NCI-H748 (cell line): ENCODE measurements at regions not wholly inside any gene's neighbourhood (a gene's known extent, or its start where the extent isn't known, plus 50 kb on each side); places are given as distances from the start of the nearest gene placed in this dataset.
"Not testable (repeated sequence)": the region's sequence is repeated elsewhere in the genome, so short reads cannot be mapped to it uniquely, and the experiment has no call there.

Source experiments
- DNase-seq: peaks from one replicate; lab custom pipeline; 2025; ENCODE audit not compliant: unreplicated experiment; lab: John Stamatoyannopoulos, UW

DNA sequence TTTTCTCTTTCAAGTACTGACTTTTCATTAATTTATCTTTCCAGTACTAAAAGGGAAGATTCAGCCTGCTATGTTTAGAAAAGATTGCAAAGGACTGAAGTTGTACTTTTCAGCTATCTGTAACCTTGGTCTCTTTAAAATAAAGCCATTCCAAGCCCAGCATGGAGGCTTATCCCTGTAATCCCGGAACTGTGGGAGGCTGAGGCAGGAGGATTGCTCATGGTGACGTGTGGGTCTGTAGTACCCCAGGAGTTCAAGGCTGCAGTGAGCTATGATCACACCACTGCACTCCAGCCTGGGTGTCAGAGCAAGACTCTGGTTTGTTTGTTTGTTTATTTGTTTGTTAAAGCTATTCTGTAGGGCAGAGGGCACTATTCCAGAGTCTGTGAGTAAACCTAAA is 50.6 kb upstream of the TMEM170B start:
- DNase-seq = no peak

DNA sequence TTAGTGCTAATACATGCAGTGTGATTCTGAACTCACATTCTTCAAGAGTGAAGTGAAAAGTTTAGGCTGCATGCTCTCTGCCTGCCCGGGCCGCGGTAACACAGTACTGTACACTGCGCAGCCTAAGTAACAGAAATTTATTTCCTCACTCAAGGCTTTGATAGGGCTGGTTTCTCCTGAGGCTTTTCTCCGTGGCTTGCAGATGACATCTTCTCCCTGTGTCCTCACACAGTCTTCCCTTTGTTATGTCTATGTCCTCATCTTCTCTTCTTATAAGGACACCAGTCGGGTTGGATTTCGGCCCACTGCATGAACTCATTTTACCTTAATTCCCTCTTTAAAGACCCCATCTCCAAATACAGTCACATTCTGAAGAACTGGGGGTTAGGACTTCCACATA is 51.1 kb upstream of the TMEM170B start:
- DNase-seq = no peak

DNA sequence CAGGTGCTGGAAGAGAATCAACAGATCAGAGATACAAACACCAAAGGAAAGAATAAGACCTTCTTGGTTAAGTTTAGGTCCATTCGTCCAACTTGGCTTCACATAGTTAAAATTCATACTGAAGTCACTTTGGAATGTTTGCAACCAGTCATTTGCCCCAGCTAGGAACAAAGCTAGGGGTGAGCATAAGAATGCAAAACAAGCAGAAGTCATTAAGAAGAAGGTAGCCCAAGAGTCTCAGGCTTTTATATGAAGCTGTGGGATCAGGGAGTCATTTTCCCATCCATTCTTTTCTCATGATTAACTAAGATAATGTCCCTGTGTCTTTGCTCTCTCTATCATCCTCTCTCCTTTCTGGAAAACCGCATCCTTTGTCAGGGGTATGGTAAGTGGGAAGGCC is 51.5 kb upstream of the TMEM170B start:
- DNase-seq = no peak

DNA sequence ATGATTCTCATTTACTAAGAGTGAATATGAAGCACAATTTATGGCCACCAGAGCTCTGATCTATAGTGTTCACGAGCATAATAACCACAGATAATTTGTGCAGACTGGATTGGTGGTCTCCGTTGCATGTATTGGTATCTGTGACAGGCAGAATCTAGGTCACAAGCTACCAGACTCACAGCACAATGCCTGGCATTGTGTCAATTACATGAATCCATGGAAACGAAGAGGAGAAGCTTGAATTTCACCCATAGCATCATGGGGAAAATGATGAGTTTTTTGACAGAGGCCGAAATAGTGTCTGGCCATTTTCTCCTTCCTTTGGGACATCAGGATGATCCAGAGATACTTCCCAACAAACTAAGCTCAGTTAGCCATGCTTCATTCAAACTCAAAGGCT is 52.3 kb upstream of the TMEM170B start:
- no peak for DNase-seq

DNA sequence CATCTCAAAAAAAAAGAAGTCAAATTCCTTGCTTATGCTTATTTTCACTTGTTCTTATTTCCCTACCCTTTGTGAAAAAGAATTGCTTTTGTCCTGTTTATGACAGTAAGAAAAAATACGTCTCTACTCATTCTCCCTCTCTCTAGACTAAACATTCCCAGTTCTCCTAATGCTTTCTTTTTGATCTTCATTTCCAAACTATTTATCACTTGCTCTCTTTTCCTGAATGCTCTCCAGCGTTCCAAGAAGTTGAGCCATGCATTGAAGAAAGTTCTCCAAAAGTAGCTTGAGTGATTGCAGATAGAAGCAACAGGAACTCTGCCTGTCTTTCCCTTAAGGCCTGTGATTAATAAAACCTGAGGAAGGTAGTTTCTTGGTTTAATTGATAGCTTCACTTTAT is 53.1 kb upstream of the TMEM170B start:
- no peak for DNase-seq

DNA sequence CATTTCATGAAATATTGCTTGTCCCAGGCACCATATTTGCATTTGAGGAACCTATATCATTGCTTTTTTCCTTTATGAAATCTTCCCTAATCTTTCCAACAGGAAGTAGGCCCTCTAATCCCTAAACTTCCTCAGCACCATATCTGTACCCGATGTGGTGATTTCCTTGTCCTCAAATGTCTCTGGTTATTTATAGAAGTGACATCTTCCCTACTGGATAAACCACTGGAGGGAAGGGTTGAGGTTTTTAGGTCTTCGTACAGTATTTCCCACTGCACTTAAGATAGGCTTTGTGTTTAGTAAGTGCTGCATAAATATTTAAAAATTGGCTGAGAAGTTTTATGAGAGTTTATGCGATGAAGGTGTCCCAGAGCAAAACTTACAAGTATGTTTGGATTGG is 54.9 kb upstream of the TMEM170B start:
- no peak for DNase-seq

DNA sequence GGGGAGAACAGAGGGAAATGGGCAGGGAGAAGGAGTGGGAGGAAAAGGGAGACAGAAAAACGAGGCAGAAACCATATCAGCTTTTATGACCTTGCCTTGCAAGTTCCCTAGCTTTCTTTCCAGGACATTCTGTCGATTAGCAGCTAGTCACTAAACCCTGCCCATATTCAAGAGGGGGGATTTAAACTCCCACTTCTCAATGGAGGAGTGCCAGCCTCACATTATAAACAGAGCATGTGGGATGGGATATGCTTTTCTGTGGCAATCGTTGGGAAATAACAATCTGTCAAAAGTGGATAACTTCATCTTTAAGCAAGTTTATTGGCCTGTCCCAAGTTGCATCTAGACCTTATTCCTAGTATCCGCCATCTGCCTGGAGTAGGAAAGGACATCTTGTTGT is 57.0 kb upstream of the TMEM170B start:
- no peak for DNase-seq

DNA sequence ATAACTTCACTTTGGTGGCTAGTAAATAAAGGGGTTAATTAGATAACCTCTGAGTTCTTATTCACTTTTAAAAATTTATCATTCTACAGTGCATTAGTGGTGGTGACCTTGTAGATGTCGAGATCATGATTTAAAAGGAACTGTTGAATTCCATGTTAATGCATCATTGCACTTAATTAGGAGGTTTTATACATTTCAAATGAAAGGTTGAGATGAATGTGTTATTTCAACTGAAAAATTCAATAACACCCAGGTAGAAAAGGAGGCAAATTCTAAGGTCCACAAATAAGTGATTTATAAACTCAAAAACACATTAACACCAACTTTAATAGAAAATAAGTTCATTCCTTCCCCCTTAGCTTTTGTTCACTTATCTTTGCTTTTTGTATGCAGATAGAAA is 58.3 kb upstream of the TMEM170B start:
- DNase-seq = no peak

DNA sequence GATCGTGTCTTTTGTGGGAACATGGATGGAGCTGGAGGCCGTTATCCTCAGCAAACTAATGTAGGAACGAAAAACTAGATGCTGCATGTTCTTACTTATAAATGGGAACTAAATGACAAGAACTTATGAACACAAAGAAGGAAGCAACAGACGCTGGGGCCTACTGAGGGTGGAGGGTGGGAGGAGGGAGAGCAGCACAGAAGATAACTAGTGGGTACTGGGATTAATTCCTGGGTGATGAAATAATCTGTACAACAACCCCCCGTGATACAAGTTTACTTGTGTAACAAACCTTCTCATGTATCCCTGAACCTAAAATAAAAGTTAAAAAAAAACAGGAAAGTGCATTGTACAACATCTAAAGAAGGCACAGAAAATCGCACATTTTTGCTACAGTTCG is 59.0 kb upstream of the TMEM170B start:
- no peak for DNase-seq

DNA sequence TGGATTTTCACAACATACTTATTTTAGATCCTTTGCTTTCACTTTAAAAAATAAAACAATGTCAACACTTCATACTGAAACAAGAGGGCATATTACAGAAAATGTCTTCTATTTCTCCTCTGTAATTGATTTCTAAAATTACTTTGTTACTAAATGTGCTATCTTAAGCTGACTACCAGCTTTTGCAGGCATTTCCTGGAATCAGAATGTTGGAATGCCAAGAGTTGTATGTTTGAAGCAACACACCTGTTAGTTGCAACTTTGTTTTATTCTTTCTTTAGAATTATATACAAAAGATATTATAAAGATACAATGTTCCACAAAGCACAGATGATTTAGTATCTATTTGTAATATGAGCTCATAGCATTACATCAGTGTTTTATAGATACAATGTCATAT is 62.5 kb upstream of the TMEM170B start:
- DNase-seq = no peak

DNA sequence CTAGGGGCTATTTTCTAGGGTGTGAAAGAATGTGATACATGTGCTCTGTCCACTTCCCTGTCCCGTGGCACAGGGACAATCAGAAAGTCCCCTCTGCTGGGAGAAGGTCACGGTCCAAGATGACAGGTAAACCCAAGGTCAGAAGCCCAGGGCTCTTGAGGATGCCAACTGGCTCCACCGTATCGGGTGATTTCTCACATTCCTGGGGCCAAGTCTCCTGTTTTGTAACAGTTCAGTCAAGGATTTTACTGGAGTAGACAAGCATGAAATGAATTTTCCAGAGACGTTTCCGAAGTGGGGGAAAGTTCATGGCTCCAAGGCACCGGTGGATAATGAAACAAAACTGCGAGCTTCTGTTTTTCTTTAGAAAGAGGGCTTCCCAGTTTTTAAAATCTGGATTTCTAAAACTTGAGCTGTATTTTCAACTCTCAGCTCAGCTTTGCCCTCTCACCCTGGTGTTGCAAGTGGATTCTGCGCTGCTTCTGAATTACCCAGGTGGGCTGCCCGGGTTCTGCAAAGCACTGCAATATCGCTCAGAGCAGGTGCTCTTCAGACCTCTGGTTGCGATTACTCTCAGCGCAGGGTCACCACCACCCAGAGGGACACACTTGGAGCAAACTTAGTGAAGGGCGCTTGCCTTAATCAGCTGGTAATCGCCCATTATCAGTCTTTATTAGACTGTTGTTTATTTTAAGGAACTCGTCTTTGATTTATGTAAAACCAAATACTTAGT is 64.4 kb upstream of the TMEM170B start:
- DNase-seq = no peak

DNA sequence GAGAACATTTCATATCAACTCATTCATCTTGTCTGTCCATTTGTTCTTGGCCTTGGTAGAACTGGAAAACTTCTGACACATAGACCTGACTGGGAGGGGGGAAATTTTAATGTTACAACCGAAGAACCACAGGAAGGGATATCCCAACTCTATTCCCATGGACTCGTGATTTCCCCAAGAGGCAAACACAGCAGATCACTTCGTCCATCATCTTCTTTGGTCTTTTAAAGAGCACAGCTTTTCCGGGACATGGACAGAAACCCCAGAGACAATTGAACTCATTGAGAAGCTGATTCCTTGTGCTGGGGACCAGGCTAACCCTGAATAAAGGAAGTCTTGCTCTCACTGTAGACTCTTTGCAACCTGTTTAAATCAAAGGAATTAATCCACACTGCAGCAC is 66.3 kb upstream of the TMEM170B start:
- no peak for DNase-seq

DNA sequence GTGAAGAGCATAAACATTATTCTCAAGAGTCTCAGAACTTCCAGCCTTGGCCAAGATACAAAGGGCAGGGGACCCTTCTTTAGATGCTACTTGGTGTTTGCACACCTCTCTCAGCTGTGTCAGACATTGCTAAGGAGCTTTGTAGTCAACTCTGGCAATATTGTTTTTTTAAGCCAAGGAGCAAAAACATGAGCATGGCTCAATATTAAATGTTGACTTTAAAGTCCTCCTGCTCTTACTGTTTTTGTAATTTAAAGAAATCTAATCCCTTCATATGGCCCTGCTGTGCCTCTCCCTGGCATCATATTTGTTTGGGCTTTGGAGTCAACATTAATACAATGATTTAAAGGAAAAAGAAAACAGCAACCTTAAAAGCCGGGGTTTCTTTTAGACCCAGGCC is 67.9 kb upstream of the TMEM170B start:
- no peak for DNase-seq

DNA sequence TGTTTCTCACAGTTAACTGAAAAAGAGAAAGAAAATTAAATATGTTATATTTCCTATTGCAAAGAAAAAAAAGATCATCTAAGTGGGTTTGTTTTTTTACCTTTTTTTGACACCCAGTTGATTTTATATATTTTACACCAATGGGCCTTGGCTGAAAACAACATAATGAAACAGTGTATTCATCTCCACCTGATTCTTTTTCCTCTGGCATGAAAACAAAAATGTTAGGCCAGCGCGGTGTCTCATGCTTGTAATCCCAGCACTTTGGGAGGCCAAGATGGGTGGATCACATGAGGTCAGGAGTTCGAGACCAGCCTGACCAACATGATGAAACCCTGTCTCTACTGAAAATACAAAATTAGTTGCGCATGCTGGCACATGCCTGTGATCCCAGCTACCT is 69.3 kb upstream of the TMEM170B start:
- not testable (repeated sequence) for DNase-seq

DNA sequence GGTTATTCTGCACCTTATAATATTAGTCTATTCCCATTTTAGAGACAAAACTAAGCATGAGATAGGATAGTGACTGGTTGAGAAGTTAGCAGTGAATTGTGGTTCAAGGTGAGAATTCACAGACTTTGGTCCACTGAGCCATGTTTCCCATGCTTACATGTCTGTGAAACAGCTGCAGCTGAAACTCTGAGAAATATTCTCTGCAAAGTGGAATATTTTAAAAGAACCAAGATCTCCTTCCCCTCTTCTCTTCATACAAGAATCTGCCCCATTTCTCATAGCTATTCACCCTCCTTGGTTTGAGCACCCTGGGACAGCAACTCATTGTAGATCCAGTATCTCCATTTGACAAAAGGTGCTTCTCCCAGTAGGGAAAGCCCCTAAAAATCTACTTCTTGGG is 70.2 kb upstream of the TMEM170B start:
- DNase-seq = no peak

DNA sequence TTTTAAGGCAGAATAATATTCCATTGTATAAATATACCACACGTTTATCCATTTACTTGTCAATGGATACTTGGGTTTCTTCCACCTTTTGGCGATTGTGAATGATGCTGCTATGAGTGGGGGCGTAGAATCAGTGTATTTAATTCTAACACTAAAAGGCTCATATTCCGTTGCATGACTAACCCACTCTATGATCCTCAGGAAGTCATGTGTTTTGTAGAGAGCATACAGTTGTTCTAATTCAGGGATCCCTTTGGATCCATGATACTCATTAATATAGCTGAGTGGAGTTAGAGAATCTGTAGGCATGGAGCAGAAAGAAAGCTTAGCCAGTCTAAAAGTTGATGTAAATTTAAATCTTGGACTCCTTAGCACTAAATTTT is 74.2 kb upstream of the TMEM170B start:
- no peak for DNase-seq

DNA sequence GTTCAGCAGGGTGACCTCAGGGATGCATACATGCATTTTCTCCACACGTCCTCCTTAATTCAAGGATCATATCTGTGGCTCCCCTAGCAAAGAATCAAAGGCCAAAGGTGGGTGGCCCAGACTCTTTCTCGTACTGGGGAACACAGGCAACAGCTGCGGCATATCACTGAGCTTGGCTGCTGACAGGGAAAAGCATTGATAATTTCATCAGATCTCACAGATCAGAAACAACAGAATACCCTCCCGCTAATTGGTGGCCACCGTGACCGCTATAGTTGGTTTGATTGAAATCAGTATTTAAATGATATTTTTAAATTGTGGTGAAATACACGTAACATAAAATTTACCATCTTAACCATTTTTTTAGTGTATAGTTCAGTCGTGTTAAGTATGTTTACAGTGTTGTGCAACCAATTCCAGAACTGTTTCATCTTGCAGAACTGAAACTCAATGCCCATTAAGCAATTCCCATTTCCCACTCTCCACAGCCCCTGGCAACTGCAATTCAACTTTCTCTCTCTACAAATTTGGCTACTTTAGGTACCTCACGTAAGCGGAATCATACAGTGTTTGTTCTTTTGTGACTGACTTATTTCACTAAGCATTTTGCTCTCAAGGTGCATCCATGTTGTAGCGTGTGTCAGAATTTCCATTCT is 74.7 kb upstream of the TMEM170B start:
- no peak for DNase-seq

DNA sequence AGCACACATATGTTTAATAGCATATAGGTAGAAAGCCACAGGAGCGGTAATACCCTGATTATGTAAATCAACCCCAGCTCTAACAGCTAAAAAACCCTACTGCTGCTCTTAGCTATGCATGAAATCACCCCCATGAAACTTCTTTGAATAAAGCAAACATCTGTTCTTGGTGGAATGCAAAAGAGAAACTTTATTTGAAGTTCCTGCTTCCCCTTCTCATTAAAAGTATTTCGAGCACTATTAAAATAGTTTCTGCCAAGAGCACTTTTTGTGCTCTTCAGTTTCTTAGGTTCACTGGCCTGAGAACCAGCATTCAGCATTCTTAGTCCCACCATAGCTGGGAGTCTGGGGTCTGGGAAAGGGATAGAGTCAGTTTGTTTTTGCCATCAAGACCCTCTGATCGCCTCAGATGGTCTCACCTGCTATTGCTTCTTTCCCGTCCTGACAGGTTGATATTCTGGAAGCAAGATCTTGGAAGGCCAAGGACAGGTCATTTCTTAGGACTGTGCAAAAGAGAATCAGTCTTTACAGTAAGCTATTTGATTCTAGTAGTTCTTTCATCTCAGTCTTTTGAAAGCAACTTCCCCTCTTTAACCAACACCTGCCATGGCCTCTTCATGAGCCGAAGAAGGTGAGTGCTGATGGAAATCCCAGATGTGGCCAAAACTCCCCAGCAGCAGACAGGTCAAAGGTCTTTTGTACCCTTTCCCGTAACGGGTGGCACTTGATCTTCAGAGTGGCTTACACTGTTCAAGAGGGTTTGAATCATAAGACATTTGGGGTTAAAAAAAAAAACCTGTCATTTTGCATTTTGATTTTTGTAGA is 76.5 kb upstream of the TMEM170B start:
- DNase-seq = no peak

DNA sequence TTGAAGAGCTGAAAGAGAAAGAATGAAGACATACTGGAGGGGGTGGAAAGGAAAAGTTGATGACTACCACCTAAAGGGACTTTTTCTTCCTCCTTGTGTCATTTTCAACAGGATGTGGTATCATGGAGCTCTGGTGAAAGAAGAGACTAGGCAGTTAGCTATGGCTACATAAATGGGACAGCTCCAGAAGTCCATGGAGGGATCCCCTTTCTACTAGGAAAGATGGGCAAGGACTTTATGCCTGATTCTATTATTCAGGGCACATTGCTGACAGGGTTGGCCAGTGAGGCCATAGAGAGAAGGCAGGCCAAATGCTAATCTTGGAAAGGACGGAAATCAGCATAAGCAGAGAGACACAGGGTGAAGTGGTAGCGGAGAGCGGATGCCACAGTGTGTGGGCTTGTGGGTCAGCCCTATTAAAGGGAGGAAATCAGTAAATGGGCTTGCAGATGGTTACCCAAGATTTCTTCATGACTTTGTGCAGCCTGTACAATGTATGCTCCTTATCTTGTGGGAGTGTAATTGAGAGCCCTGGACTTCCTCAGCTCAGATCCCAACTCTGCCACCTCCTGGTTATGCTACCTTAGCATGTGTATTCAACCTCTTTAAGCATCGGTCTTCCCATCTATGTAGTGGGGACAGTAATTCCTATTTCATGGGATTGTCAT is 77.4 kb upstream of the TMEM170B start:
- peak; percentile 24 for DNase-seq

DNA sequence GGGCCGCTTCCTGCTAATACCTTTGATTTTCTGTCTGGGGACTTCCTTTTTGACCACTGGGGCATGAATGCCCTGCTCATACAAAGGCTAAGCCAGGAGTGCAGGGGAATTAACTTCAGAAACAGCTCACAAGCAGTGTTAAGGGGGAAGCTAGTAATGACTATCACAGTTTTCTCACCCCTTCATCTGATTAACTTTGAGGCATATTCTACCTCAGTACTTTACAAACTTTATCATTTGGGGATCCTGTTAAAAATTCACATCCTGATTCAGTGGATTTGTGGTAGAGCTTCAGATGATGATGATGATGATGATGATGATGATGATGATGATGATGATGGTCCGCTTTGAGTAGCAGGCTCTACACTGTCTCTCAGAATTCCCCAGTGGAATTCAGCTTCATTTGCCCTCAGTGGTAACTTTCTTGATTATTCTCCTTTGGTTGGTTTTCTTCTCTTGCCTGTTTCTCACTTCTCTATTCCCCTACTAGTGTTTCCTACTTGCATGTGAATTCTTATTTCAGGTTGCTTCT is 78.4 kb upstream of the TMEM170B start:
- no peak for DNase-seq

DNA sequence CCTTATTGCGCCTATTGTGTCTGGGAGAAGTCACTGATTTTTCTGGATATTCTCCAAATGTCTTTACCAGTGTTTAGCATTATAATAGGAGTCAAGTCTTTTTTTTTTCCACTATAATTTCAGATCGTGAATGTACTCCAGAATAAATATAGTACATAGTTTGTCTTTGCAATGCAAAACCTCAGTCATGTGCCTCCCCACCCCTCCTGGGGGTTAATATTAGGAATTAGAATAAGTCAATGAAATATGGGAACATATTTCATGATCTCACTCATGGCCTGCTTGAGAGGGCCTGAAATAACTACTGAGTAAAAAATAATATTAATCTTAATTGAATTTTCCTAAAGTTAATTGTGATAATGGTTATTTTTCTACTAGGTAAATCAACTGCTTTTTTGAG is 79.0 kb upstream of the TMEM170B start:
- DNase-seq = no peak
